Spleen (tissue), 11 donors: ENCODE measurements at regions not wholly inside any gene's neighbourhood (a gene's known extent, or its start where the extent isn't known, plus 50 kb on each side); places are given as distances from the start of the nearest gene placed in this dataset.

Source experiments
- DNase-seq: peaks from one replicate; pipeline ENCODE4 v3.0.0-alpha.2; 2020
- H3K27ac ChIP-seq, 8 donors: fragments of 200-600 bp; sonication (generic) in 7 of 8; 1 replicate in 4 of 8; 2 replicates in 4 of 8; pipeline versions ENCODE4 v1.5.0 to v1.8.0; 2016 to 2021; ENCODE audit warnings: inconsistent platforms in 4 of 8, mild to moderate bottlenecking in 4 of 8, moderate library complexity in 1 of 8
- H3K27me3 ChIP-seq, 7 donors: fragments of 200-600 bp; sonication (generic) in 6 of 7; replicated peaks in 1 of 7; 1 replicate in 4 of 7; 2 replicates in 3 of 7; pipeline versions ENCODE4 v1.5.0 to v1.8.0; 2016 to 2021; ENCODE audit warnings: inconsistent platforms in 3 of 7, mild to moderate bottlenecking in 1 of 7
- H3K36me3 ChIP-seq, 6 donors: fragments of 200-600 bp; sonication (generic) in 5 of 6; 1 replicate in 4 of 6; 2 replicates in 2 of 6; pipeline versions ENCODE4 v1.5.0 to v1.8.0; 2016 to 2021; ENCODE audit warnings: inconsistent platforms in 2 of 6
- H3K4me1 ChIP-seq, 6 donors: fragments of 200-600 bp; sonication (generic) in 5 of 6; 1 replicate in 3 of 6; 2 replicates in 3 of 6; pipeline versions ENCODE4 v1.5.0 to v1.8.0; 2016 to 2021; ENCODE audit warnings: inconsistent platforms in 3 of 6
- H3K4me3 ChIP-seq, 8 donors: fragments of 200-600 bp; sonication (generic) in 7 of 8; 1 replicate in 4 of 8; 2 replicates in 4 of 8; pipeline versions ENCODE4 v1.5.0 to v1.8.0; 2016 to 2021; ENCODE audit warnings: inconsistent platforms in 4 of 8, mild to moderate bottlenecking in 4 of 8, moderate library complexity in 2 of 8
- H3K9me3 ChIP-seq, 8 donors: fragments of 200-600 bp; sonication (generic) in 7 of 8; 1 replicate in 4 of 8; 2 replicates in 4 of 8; pipeline versions ENCODE4 v1.5.0 to v1.8.0; 2016 to 2021; ENCODE audit warnings: inconsistent platforms in 4 of 8
- CTCF ChIP-seq, 11 experiments: fragments of 200-600 bp in 7 of 11; fragments of 450-650 bp in 4 of 11; sonication (generic) in 4 of 11; IDR thresholded peaks in 8 of 11; conservative IDR thresholded peaks in 3 of 11; 1 replicate in 7 of 11; 2 replicates in 4 of 11; pipeline versions ENCODE4 v1.4.0 to v1.8.0; 2016 to 2021; ENCODE audit warnings: antibody characterized with exemption in 11 of 11, inconsistent platforms in 4 of 11, mild to moderate bottlenecking in 1 of 11
- POLR2A ChIP-seq, 3 donors: fragments of 450-650 bp; IDR thresholded peaks; one replicate each; pipeline ENCODE4 v1.5.1; 2017; ENCODE audit warnings: antibody characterized with exemption in 3 of 3, mild to moderate bottlenecking in 1 of 3
- POLR2AphosphoS5 ChIP-seq, 3 donors: sonication (generic); formaldehyde crosslinking; IDR thresholded peaks; one replicate each; pipeline ENCODE4 v1.5.1; 2017; ENCODE audit warnings: antibody characterized with exemption in 3 of 3
- WGBS, 5 donors: extraction: QIAGEN DNeasy Blood & Tissue Kit in 3 of 5; methylation state at CpG; one replicate each; pipeline versions ENCODE4 v1.1.5 to v1.1.7; 2013 to 2018; 5-methylcytosine and 5-hydroxymethylcytosine counted together
- intact Hi-C: fragments of 100-400 bp; cut with DNase I; formaldehyde crosslinking; loops from one replicate; pipeline ENCODE4 v1.15.0; 2023; ENCODE audit warnings: low total_unique reads
- donor health status: healthy with polysubstance abuse.
- donor health status: DM: no; HTN: no; CAD: no; lungs with moderate emphysema.
- donor health status: DM: no; HTN: no; CAD: no.
- donor health status: Bipolar disorder and iron deficiency.
- donor health status: healthy.
- donor health status: DM: no; HTN: no; CAD: no.
- donor health status: DM: yes; HTN: yes; CAD: no.

- DNase-seq = no peak
- no peaks in the 10 kb centered on the region for H3K27me3 ChIP-seq
- TF ChIP-seq CTCF (IDR thresholded peaks at IDR 0.05 in 8 of 11, conservative IDR thresholded peaks at IDR 0.05 in 3 of 11) (no peak), POLR2AphosphoS5 (IDR thresholded peaks at IDR 0.05) (no peak), POLR2A (IDR thresholded peaks at IDR 0.05) (no peak)
- no peak overlapping the region for H3K4me3 ChIP-seq
- H3K4me1 ChIP-seq = peaks cover 5 to 34% (median 12%) of the 10 kb centered on the region in 6 donors
- no peak overlapping the region for H3K27ac ChIP-seq
- 28 to 56% (median 50%) methylated on average over 1 of the region's 1 CpG for WGBS, 5 donors
- no peaks in the 10 kb centered on the region for H3K36me3 ChIP-seq
- H3K9me3 ChIP-seq = no peaks in the 10 kb centered on the region
- intact Hi-C loops = no loop called here
These were observed 145.6 kb downstream of the MRPL39 start for GRCh38 chr21:25461725-25462124.

- WGBS, 5 donors = 92 to 100% (median 95%) methylated on average over 1 of the region's 1 CpG
- Histone ChIP-seq H3K27me3 (no peaks in the 10 kb centered on the region), H3K4me1 (peaks cover 5 to 39% (median 17%) of the 10 kb centered on the region in 6 donors), H3K36me3 (no peaks in the 10 kb centered on the region), H3K9me3 (no peaks in the 10 kb centered on the region), H3K4me3 (no peak overlapping the region), H3K27ac (no peak overlapping the region)
- no peak for DNase-seq
- no peak for TF ChIP-seq POLR2A (IDR thresholded peaks at IDR 0.05)
- TF ChIP-seq POLR2AphosphoS5 (IDR thresholded peaks at IDR 0.05) = no peak
- TF ChIP-seq CTCF (IDR thresholded peaks at IDR 0.05 in 8 of 11, conservative IDR thresholded peaks at IDR 0.05 in 3 of 11) = no peak
- intact Hi-C loops = no loop called here
These were observed 147.3 kb downstream of the MRPL39 start for GRCh38 chr21:25459993-25460392.

- H3K36me3 ChIP-seq = no peaks in the 10 kb centered on the region
- DNase-seq = no peak
- intact Hi-C loops = no loop called here
These were observed 147.9 kb downstream of the MRPL39 start for GRCh38 chr21:25459365-25459764.

GRCh38 chr21:25458484-25458883 is 148.8 kb downstream of the MRPL39 start:
- H3K27me3 ChIP-seq = no peaks in the 10 kb centered on the region
- H3K4me3 ChIP-seq = no peak overlapping the region
- no peaks in the 10 kb centered on the region for H3K36me3 ChIP-seq
- TF ChIP-seq POLR2A (IDR thresholded peaks at IDR 0.05) = no peak
- TF ChIP-seq CTCF (IDR thresholded peaks at IDR 0.05 in 8 of 11, conservative IDR thresholded peaks at IDR 0.05 in 3 of 11) = no peak
- TF ChIP-seq POLR2AphosphoS5 (IDR thresholded peaks at IDR 0.05) = no peak
- H3K27ac ChIP-seq = peak overlapping the region in 2 of 8 donors; percentile 51 to 53
- intact Hi-C loops = no loop called here
- peaks cover 5 to 39% (median 17%) of the 10 kb centered on the region in 6 donors for H3K4me1 ChIP-seq
- DNase-seq = no peak
- no peaks in the 10 kb centered on the region for H3K9me3 ChIP-seq
- 77 to 90% (median 86%) methylated on average over 1 of the region's 1 CpG for WGBS, 5 donors

More at GRCh38 chr21:25459365-25459764, 147.9 kb downstream of the MRPL39 start:
- H3K9me3 ChIP-seq = no peaks in the 10 kb centered on the region
- H3K27me3 ChIP-seq = no peaks in the 10 kb centered on the region
- no peak overlapping the region for H3K4me3 ChIP-seq
- TF ChIP-seq POLR2A (IDR thresholded peaks at IDR 0.05) (no peak), POLR2AphosphoS5 (IDR thresholded peaks at IDR 0.05) (no peak), CTCF (IDR thresholded peaks at IDR 0.05 in 8 of 11, conservative IDR thresholded peaks at IDR 0.05 in 3 of 11) (no peak)
- peaks cover 5 to 39% (median 17%) of the 10 kb centered on the region in 6 donors for H3K4me1 ChIP-seq
- H3K27ac ChIP-seq = no peak overlapping the region
